GM20000 (cell line): ENCODE measurements at regions not wholly inside any gene's neighbourhood (a gene's known extent, or its start where the extent isn't known, plus 50 kb on each side); places are given as distances from the start of the nearest gene placed in this dataset.

ENCODE experiments used
- DNase-seq: peaks from one replicate; pipeline ENCODE4 v3.0.0; 2012; ENCODE audit warnings: low spot score
- TF ChIP-seq, protein P1 (sequence below): IDR thresholded peaks from 2 replicates; pipeline ENCODE4 v1.5.1; 2012; ENCODE audit warnings: mild to moderate bottlenecking, control low read depth; ENCODE audit errors: extremely low read depth, missing control alignments

- TF ChIP-seq, protein P1, sequence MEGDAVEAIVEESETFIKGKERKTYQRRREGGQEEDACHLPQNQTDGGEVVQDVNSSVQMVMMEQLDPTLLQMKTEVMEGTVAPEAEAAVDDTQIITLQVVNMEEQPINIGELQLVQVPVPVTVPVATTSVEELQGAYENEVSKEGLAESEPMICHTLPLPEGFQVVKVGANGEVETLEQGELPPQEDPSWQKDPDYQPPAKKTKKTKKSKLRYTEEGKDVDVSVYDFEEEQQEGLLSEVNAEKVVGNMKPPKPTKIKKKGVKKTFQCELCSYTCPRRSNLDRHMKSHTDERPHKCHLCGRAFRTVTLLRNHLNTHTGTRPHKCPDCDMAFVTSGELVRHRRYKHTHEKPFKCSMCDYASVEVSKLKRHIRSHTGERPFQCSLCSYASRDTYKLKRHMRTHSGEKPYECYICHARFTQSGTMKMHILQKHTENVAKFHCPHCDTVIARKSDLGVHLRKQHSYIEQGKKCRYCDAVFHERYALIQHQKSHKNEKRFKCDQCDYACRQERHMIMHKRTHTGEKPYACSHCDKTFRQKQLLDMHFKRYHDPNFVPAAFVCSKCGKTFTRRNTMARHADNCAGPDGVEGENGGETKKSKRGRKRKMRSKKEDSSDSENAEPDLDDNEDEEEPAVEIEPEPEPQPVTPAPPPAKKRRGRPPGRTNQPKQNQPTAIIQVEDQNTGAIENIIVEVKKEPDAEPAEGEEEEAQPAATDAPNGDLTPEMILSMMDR = no peak
- no peak for DNase-seq
These were observed 191.0 kb upstream of the EMCN start for GRCh38 chr4:100708776-100709175.

- TF ChIP-seq, protein P1 = no peak
These were observed 190.0 kb upstream of the EMCN start for GRCh38 chr4:100707786-100708185.

GRCh38 chr4:100696531-100696930 is 178.7 kb upstream of the EMCN start:
- DNase-seq = no peak
- TF ChIP-seq, protein P1 = no peak

More at GRCh38 chr4:100707786-100708185, 190.0 kb upstream of the EMCN start:
- no peak for DNase-seq

- TF ChIP-seq, protein P1 = no peak
These were observed 178.0 kb upstream of the EMCN start for GRCh38 chr4:100695871-100696270.

GRCh38 chr4:100695039-100695654 is 177.3 kb upstream of the EMCN start:
- DNase-seq = no peak
- TF ChIP-seq, protein P1 = no peak

More at GRCh38 chr4:100695871-100696270, 178.0 kb upstream of the EMCN start:
- DNase-seq = no peak

- TF ChIP-seq, protein P1 = no peak
- DNase-seq = no peak
These were observed 176.6 kb upstream of the EMCN start for GRCh38 chr4:100694467-100694866.

- DNase-seq = no peak
- TF ChIP-seq, protein P1 = no peak
These were observed 173.0 kb upstream of the EMCN start for GRCh38 chr4:100690812-100691211.
